GM12878 (cell line): ENCODE measurements at regions not wholly inside any gene's neighbourhood (a gene's known extent, or its start where the extent isn't known, plus 50 kb on each side); places are given as distances from the start of the nearest gene placed in this dataset.

Experiments used
- ATAC-seq: fragments of 200-7000 bp; cut with Tn5 transposase; 3 replicates; pipeline ENCODE4 v1.9.1; 2020; ENCODE audit warnings: mild to moderate bottlenecking, moderate library complexity
- BruUV-seq: library from RNA; stranded (reverse); fragments of 400-500 nt; replicated peaks from 2 replicates; lab custom pipeline; 2021; lab: Mats Ljungman, UMichigan
- CTCF ChIA-PET: fragments of 300-600 bp; sonication (Branson Sonifier 250); formaldehyde crosslinking; extraction: SDS; loops from one replicate; lab custom pipeline; 2021; ENCODE audit warnings: inconsistent platforms; lab: Yijun Ruan, JAX
- POLR2A ChIA-PET: fragments of 350-600 bp; formaldehyde crosslinking; extraction: SDS; loops from one replicate; lab custom pipeline; 2021; ENCODE audit warnings: inconsistent platforms; lab: Charles Lee
- RAD21 ChIA-PET: fragments of 300-600 bp; sonication (Branson Sonifier 250); formaldehyde crosslinking; loops from one replicate; lab custom pipeline; 2023; ENCODE audit warnings: antibody characterized with exemption; ENCODE audit not compliant: unreplicated experiment; lab: Charles Lee
- SMC1A ChIA-PET: fragments of 300-600 bp; sonication (Branson Sonifier 250); formaldehyde crosslinking; loops from one replicate; lab custom pipeline; 2023; ENCODE audit not compliant: unreplicated experiment, uncharacterized antibody; lab: Charles Lee
- DNase-seq: peaks from one replicate; pipeline ENCODE4 v3.0.0-alpha.2; 2011; ENCODE audit warnings: low read depth, low spot score
- FAIRE-seq: peaks from 3 replicates; lab custom pipeline; 2011; peaks lifted over from hg19 to GRCh38; lab: Jason Lieb, UNC
- H2AFZ ChIP-seq: 2 replicates; pipeline ENCODE4 v1.6.0; 2011; ENCODE audit warnings: low read depth, low read length, control low read depth; ENCODE audit not compliant: control insufficient read depth
- H3K27ac ChIP-seq: 2 replicates; pipeline ENCODE4 v1.5.1; 2011; ENCODE audit warnings: control low read depth; ENCODE audit not compliant: control insufficient read depth, insufficient read depth
- H3K27me3 ChIP-seq, 2 experiments: replicated peaks in 1 of 2; 2 replicates each; pipeline versions ENCODE4 v1.6.0 to v1.6.1; 2011; ENCODE audit warnings: low read length in 1 of 2; ENCODE audit not compliant: control insufficient read depth in 2 of 2, insufficient read depth in 2 of 2
- H3K36me3 ChIP-seq, 2 experiments: 2 replicates each; pipeline ENCODE4 v1.5.1; 2011; ENCODE audit warnings: low read length in 1 of 2; ENCODE audit not compliant: control insufficient read depth in 2 of 2, insufficient read depth in 2 of 2
- H3K4me1 ChIP-seq: 2 replicates; pipeline ENCODE4 v1.6.1; 2011; ENCODE audit warnings: mild to moderate bottlenecking, low read length, moderate library complexity, mixed read lengths; ENCODE audit not compliant: control insufficient read depth, insufficient read depth
- H3K4me2 ChIP-seq: 2 replicates; pipeline ENCODE4 v1.6.0; 2011; ENCODE audit warnings: control low read depth; ENCODE audit not compliant: control insufficient read depth, insufficient read depth
- H3K4me3 ChIP-seq: fragments of 200-600 bp; sonication (generic); 2 replicates; pipeline ENCODE4 v1.5.1; 2016
- H3K79me2 ChIP-seq: 2 replicates; pipeline ENCODE4 v1.6.0; 2011; ENCODE audit warnings: low read length; ENCODE audit not compliant: control insufficient read depth, insufficient read depth
- H3K9ac ChIP-seq: 2 replicates; pipeline ENCODE4 v1.8.0; 2011; ENCODE audit warnings: low read length, control low read depth, mixed read lengths; ENCODE audit not compliant: control insufficient read depth, insufficient read depth
- H3K9me3 ChIP-seq: replicated peaks from 3 replicates; pipeline ENCODE4 v1.5.1; 2011; ENCODE audit warnings: mild to moderate bottlenecking, low read length; ENCODE audit not compliant: control insufficient read depth, insufficient read depth
- H4K20me1 ChIP-seq: 2 replicates; pipeline ENCODE4 v1.6.0; 2011; ENCODE audit not compliant: control insufficient read depth, insufficient read depth
- ELK1 ChIP-seq: IDR thresholded peaks from 2 replicates; pipeline ENCODE4 v1.6.1; 2012; ENCODE audit warnings: low read depth, low read length, improper control_type of control experiment
- HDAC2 ChIP-seq: fragments of 200-600 bp; sonication (generic); IDR thresholded peaks from 2 replicates; pipeline ENCODE4 v1.6.1; 2017
- JUND ChIP-seq: IDR thresholded peaks from 2 replicates; pipeline ENCODE4 v1.6.1; 2012; ENCODE audit warnings: low read depth, mild to moderate bottlenecking, low read length, improper control_type of control experiment, moderate library complexity
- KLF5 ChIP-seq: fragments of 450-650 bp; IDR thresholded peaks from 2 replicates; pipeline ENCODE4 v1.6.1; 2014; ENCODE audit warnings: mild to moderate bottlenecking; ENCODE audit not compliant: partially characterized antibody
- MEF2A ChIP-seq: IDR thresholded peaks from 2 replicates; pipeline ENCODE4 v1.6.1; 2011; ENCODE audit warnings: low read depth, mild to moderate bottlenecking, low read length, moderate library complexity; ENCODE audit not compliant: insufficient read depth
- MXI1 ChIP-seq: fragments of 150-350 bp; IDR thresholded peaks from 2 replicates; pipeline ENCODE4 v1.6.1; 2011; ENCODE audit warnings: low read depth, mild to moderate bottlenecking, inconsistent platforms, low read length, improper control_type of control experiment
- NR2C1 ChIP-seq: fragments of 450-650 bp; IDR thresholded peaks from 2 replicates; pipeline ENCODE4 v1.6.1; 2017; ENCODE audit warnings: antibody characterized with exemption, mild to moderate bottlenecking, moderate library complexity
- PML ChIP-seq: IDR thresholded peaks from 2 replicates; pipeline ENCODE4 v1.6.1; 2012; ENCODE audit warnings: low read length, inconsistent platforms
- POLR2A ChIP-seq: IDR thresholded peaks from 2 replicates; pipeline ENCODE4 v1.6.1; 2011; ENCODE audit warnings: low read depth, mild to moderate bottlenecking, low read length
- RCOR1 ChIP-seq: conservative IDR thresholded peaks from 2 replicates; pipeline ENCODE4 v1.6.1; 2012; ENCODE audit warnings: low read depth, low read length, improper control_type of control experiment
- SKIL ChIP-seq: fragments of 450-650 bp; IDR thresholded peaks from 2 replicates; pipeline ENCODE4 v1.6.1; 2017; ENCODE audit warnings: mild to moderate bottlenecking, low read depth, inconsistent platforms; ENCODE audit not compliant: poor library complexity, severe bottlenecking
- SREBF1 ChIP-seq: IDR thresholded peaks from 2 replicates; pipeline ENCODE4 v1.6.1; 2012; ENCODE audit warnings: mild to moderate bottlenecking, low read length
- ZBTB11 ChIP-seq: fragments of 450-650 bp; formaldehyde crosslinking; IDR thresholded peaks from 2 replicates; pipeline ENCODE4 v1.5.0; 2022; ENCODE audit warnings: mild to moderate bottlenecking, missing genetic modification characterization
- ZBTB4 ChIP-seq: fragments of 450-650 bp; formaldehyde crosslinking; IDR thresholded peaks from 2 replicates; pipeline ENCODE4 v1.4.0; 2022; ENCODE audit warnings: mild to moderate bottlenecking, moderate library complexity
- WGBS: methylation state at CpG from one replicate; pipeline ENCODE4 v1.1.6; 2016; ENCODE audit warnings: low lambda C conversion rate; ENCODE audit not compliant: insufficient replicate concordance, insufficient coverage; ENCODE audit errors: missing lambda C conversion rate; 5-methylcytosine and 5-hydroxymethylcytosine counted together
- in situ Hi-C: fragments of 300-500 bp; cut with MboI; formaldehyde crosslinking; loops from 9 replicates; pipeline ENCODE4 v1.14.3; 2018; ENCODE audit warnings: mixed read lengths
- intact Hi-C: fragments of 100-400 bp; cut with micrococcal nuclease; formaldehyde crosslinking; loops from one replicate; pipeline ENCODE4 v1.14.2; 2022; ENCODE audit not compliant: unreplicated experiment

- TF ChIP-seq MEF2A (no peak), NR2C1 (no peak), ELK1 (no peak), ZBTB11 (CRISPR knock-in tag) (no peak), KLF5 (no peak), POLR2A (no peak), MXI1 (no peak), JUND (no peak), HDAC2 (no peak)
- TF ChIP-seq, all 136 proteins: peak for 0
These were observed 256.6 kb downstream of the GBA3 start (continued) for GRCh38 chr4:22949161-22949855.

GRCh38 chr4:22947851-22948250 lies 255.1 kb downstream of the GBA3 start:
- H3K27ac ChIP-seq = no peak overlapping the region
- 39% methylated on average over 5 of the region's 5 CpGs for WGBS
- H3K9me3 ChIP-seq = no peaks in the 10 kb centered on the region
- H4K20me1 ChIP-seq = no peaks in the 10 kb centered on the region
- H3K27me3 ChIP-seq = no peaks in the 10 kb centered on the region
- ChIA-PET SMC1A (interaction anchor here (0.6 kb wide), 1 partner anchor 1159 kb away, joined by 3 read pairs; no protein-coding TSS in a partner anchor), CTCF (no interaction called here), POLR2A (interaction anchor here (1.2 kb wide), 1 partner anchor 22 kb away, joined by 3 read pairs; no protein-coding TSS in a partner anchor), RAD21 (no interaction called here)
- no peaks in the 10 kb centered on the region for H3K4me1 ChIP-seq
- no peaks in the 10 kb centered on the region for H3K36me3 ChIP-seq
- FAIRE-seq (no peak), ATAC-seq (no peak), DNase-seq (no peak)
- intact Hi-C loops = no loop called here
- H3K4me3 ChIP-seq = no peak overlapping the region
- no peak overlapping the region for H3K9ac ChIP-seq
- H3K4me2 ChIP-seq = no peak overlapping the region
- in situ Hi-C loops = no loop called here
- no TSS peak for BruUV-seq
- no peak overlapping the region for H2AFZ ChIP-seq
- no peaks in the 10 kb centered on the region for H3K79me2 ChIP-seq
- TF ChIP-seq RCOR1 = no peak
- TF ChIP-seq SREBF1 = no peak
- TF ChIP-seq SKIL = no peak
- TF ChIP-seq ZBTB4 (CRISPR knock-in tag) = no peak
- no peak for TF ChIP-seq PML
